LNCAP (cell line): ENCODE measurements at regions not wholly inside any gene's neighbourhood (a gene's known extent, or its start where the extent isn't known, plus 50 kb on each side); places are given as distances from the start of the nearest gene placed in this dataset.

ENCODE experiments used
- CTCF ChIP-seq: fragments of 450-650 bp; IDR thresholded peaks from 2 replicates; pipeline ENCODE4 v1.5.1; 2017; ENCODE audit warnings: mild to moderate bottlenecking

GRCh38 chr3:22671848-22672247, 531.3 kb upstream of the UBE2E2 start:
- TF ChIP-seq CTCF, result peak; percentile 19; the same call in 1 of the 2 replicates

- TF ChIP-seq CTCF, result no peak
Observed at GRCh38 chr3:22684739-22685138, 518.4 kb upstream of the UBE2E2 start.

GRCh38 chr3:22685597-22685996, 517.5 kb upstream of the UBE2E2 start:
- TF ChIP-seq CTCF, result peak; percentile 48

GRCh38 chr3:22691407-22691806, 511.7 kb upstream of the UBE2E2 start:
- no peak for TF ChIP-seq CTCF

GRCh38 chr3:22691856-22692628, 511.1 kb upstream of the UBE2E2 start:
- no peak for TF ChIP-seq CTCF

GRCh38 chr3:22700876-22701275, 502.3 kb upstream of the UBE2E2 start:
- TF ChIP-seq CTCF, result no peak

- TF ChIP-seq CTCF, result no peak
Observed at GRCh38 chr3:22704166-22704565, 499.0 kb upstream of the UBE2E2 start.
